VCaP (cell line): ENCODE measurements at regions not wholly inside any gene's neighbourhood (a gene's known extent, or its start where the extent isn't known, plus 50 kb on each side); places are given as distances from the start of the nearest gene placed in this dataset.

ENCODE experiments used
- H3K27ac ChIP-seq: fragments of 450-650 bp; 2 replicates; pipeline ENCODE4 v1.5.1; 2017
- CTCF ChIP-seq: fragments of 450-650 bp; conservative IDR thresholded peaks from 2 replicates; pipeline ENCODE4 v1.5.1; 2017; ENCODE audit warnings: mild to moderate bottlenecking, moderate library complexity

GRCh38 chr2:238967978-238968360, 120.1 kb downstream of the TWIST2 start:
- no peak for TF ChIP-seq CTCF
- no peak overlapping the region for H3K27ac ChIP-seq

- no peak for TF ChIP-seq CTCF
- no peak overlapping the region for H3K27ac ChIP-seq
Observed at GRCh38 chr2:238968616-238969384, 120.9 kb downstream of the TWIST2 start.

- TF ChIP-seq CTCF, result no peak
- H3K27ac ChIP-seq, result no peak overlapping the region
Observed at GRCh38 chr2:238969857-238970256, 122.0 kb downstream of the TWIST2 start.

- H3K27ac ChIP-seq, result no peak overlapping the region
- peak; percentile 98 for TF ChIP-seq CTCF
Observed at GRCh38 chr2:238970553-238971081, 122.7 kb downstream of the TWIST2 start.

GRCh38 chr2:238971318-238972145, 123.6 kb downstream of the TWIST2 start:
- no peak for TF ChIP-seq CTCF

GRCh38 chr2:238972146-238972445, 124.2 kb downstream of the TWIST2 start:
- TF ChIP-seq CTCF, result no peak
- no peak overlapping the region for H3K27ac ChIP-seq

More at GRCh38 chr2:238971318-238972145, 123.6 kb downstream of the TWIST2 start:
- H3K27ac ChIP-seq, result no peak overlapping the region

- TF ChIP-seq CTCF, result no peak
- no peak overlapping the region for H3K27ac ChIP-seq
Observed at GRCh38 chr2:238973038-238973739, 125.3 kb downstream of the TWIST2 start.
